Neuronal stem cell (in vitro differentiated cells): ENCODE measurements at regions not wholly inside any gene's neighbourhood (a gene's known extent, or its start where the extent isn't known, plus 50 kb on each side); places are given as distances from the start of the nearest gene placed in this dataset.
A peak's percentile ranks its signal among the peaks of the same experiment; 100 is the strongest.

Source experiments
- DNase-seq: peaks from one replicate; pipeline ENCODE4 v3.0.0-alpha.2; 2013; ENCODE audit warnings: low spot score
- H2AFZ ChIP-seq: one replicate; pipeline ENCODE4 v1.6.1; 2013; ENCODE audit warnings: mild to moderate bottlenecking, low read length, inconsistent platforms
- H2AK5ac ChIP-seq: 2 replicates; pipeline ENCODE4 v1.6.1; 2013; ENCODE audit warnings: low read depth, mild to moderate bottlenecking, inconsistent platforms, low read length, moderate library complexity, mixed read lengths
- H2BK120ac ChIP-seq: 2 replicates; pipeline ENCODE4 v1.6.1; 2013; ENCODE audit warnings: low read depth, mild to moderate bottlenecking, inconsistent platforms, low read length, moderate library complexity, mixed read lengths
- H2BK12ac ChIP-seq: one replicate; pipeline ENCODE4 v1.6.1; 2013; ENCODE audit warnings: low read length, inconsistent platforms
- H2BK15ac ChIP-seq: 2 replicates; pipeline ENCODE4 v1.6.1; 2013; ENCODE audit warnings: mild to moderate bottlenecking, low read length, inconsistent platforms, mixed read lengths
- H2BK5ac ChIP-seq: one replicate; pipeline ENCODE4 v1.6.1; 2013; ENCODE audit warnings: inconsistent platforms, mild to moderate bottlenecking, low read length, moderate library complexity
- H3K14ac ChIP-seq: one replicate; pipeline ENCODE4 v1.6.1; 2013; ENCODE audit warnings: low read length, inconsistent platforms
- H3K18ac ChIP-seq: 2 replicates; pipeline ENCODE4 v1.6.1; 2013; ENCODE audit warnings: low read length, inconsistent platforms
- H3K23ac ChIP-seq: 2 replicates; pipeline ENCODE4 v1.6.1; 2013; ENCODE audit warnings: low read depth, mild to moderate bottlenecking, mixed read lengths, low read length, inconsistent platforms; ENCODE audit not compliant: poor library complexity
- H3K27ac ChIP-seq: replicated peaks from 3 replicates; pipeline ENCODE4 v1.5.1; 2013; ENCODE audit warnings: low read length, inconsistent platforms
- H3K27me3 ChIP-seq, 3 experiments: 2 replicates each; pipeline ENCODE4 v1.6.1; 2013; ENCODE audit warnings: low read length in 3 of 3, mild to moderate bottlenecking in 2 of 3, inconsistent platforms in 1 of 3, low read depth in 1 of 3, mixed read lengths in 1 of 3, moderate library complexity in 1 of 3; ENCODE audit not compliant: control insufficient read depth in 3 of 3, insufficient read depth in 3 of 3
- H3K36me3 ChIP-seq, 2 donors: replicated peaks in 1 of 2; 2 replicates each; pipeline ENCODE4 v1.6.1; 2013; ENCODE audit warnings: low read length in 2 of 2; ENCODE audit not compliant: control insufficient read depth in 2 of 2, insufficient read depth in 2 of 2
- H3K4ac ChIP-seq: 2 replicates; pipeline ENCODE4 v1.6.1; 2013; ENCODE audit warnings: inconsistent platforms, mild to moderate bottlenecking, low read length, moderate library complexity
- H3K4me1 ChIP-seq, 2 donors: 1 replicate in 1 of 2; 2 replicates in 1 of 2; pipeline ENCODE4 v1.6.1; 2013; ENCODE audit warnings: low read length in 2 of 2, low read depth in 1 of 2; ENCODE audit not compliant: control insufficient read depth in 2 of 2, insufficient read depth in 1 of 2
- H3K4me2 ChIP-seq: one replicate; pipeline ENCODE4 v1.6.1; 2013; ENCODE audit warnings: mild to moderate bottlenecking, low read length, inconsistent platforms; ENCODE audit not compliant: insufficient read depth, poor library complexity, severe bottlenecking
- H3K4me3 ChIP-seq, 2 donors: 2 replicates each; pipeline ENCODE4 v1.5.1; 2013; ENCODE audit warnings: low read length in 2 of 2, mild to moderate bottlenecking in 2 of 2, inconsistent platforms in 1 of 2, moderate library complexity in 1 of 2
- H3K79me1 ChIP-seq: one replicate; pipeline ENCODE4 v1.6.1; 2013; ENCODE audit warnings: low read depth, mild to moderate bottlenecking, inconsistent platforms, low read length, moderate library complexity
- H3K9ac ChIP-seq: one replicate; pipeline ENCODE4 v1.6.1; 2013; ENCODE audit warnings: mild to moderate bottlenecking, low read depth, low read length, inconsistent platforms; ENCODE audit not compliant: poor library complexity
- H3K9me3 ChIP-seq, 2 donors: replicated peaks in 1 of 2; 2 replicates each; pipeline versions ENCODE3 to v1.6.1; 2013; ENCODE audit warnings: low read length in 2 of 2, mild to moderate bottlenecking in 2 of 2, inconsistent platforms in 1 of 2, low read depth in 1 of 2, mixed read lengths in 1 of 2, moderate library complexity in 1 of 2; ENCODE audit not compliant: control insufficient read depth in 2 of 2, insufficient read depth in 1 of 2
- H4K8ac ChIP-seq: one replicate; pipeline ENCODE4 v1.6.1; 2013; ENCODE audit warnings: low read depth, mild to moderate bottlenecking, inconsistent platforms, low read length, moderate library complexity
- H4K91ac ChIP-seq: one replicate; pipeline ENCODE4 v1.6.1; 2013; ENCODE audit warnings: low read length, low read depth, mild to moderate bottlenecking, inconsistent platforms; ENCODE audit not compliant: poor library complexity
- WGBS, 2 donors: extraction: QIAGEN DNeasy Blood & Tissue Kit; methylation state at CpG; one replicate each; pipeline ENCODE4 v1.1.7; 2013; ENCODE audit warnings: missing lambda C conversion rate in 2 of 2, mixed read lengths in 1 of 2; ENCODE audit not compliant: insufficient read length in 2 of 2, insufficient replicate concordance in 1 of 2; ENCODE audit errors: extremely low coverage in 2 of 2; 5-methylcytosine and 5-hydroxymethylcytosine counted together

- Histone ChIP-seq H3K18ac (no peak overlapping the region), H3K79me1 (no peaks in the 10 kb centered on the region), H3K9ac (no peak overlapping the region), H2AFZ (no peak overlapping the region), H2BK15ac (no peak overlapping the region), H3K4ac (no peak overlapping the region), H3K36me3 (no peaks in the 10 kb centered on the region), H3K27ac (no peak overlapping the region), H4K91ac (no peak overlapping the region), H3K27me3 (no peaks in the 10 kb centered on the region), H2BK5ac (no peak overlapping the region), H3K4me2 (no peak overlapping the region), H3K4me1 (no peaks in the 10 kb centered on the region), H3K4me3 (no peak overlapping the region), H2AK5ac (no peak overlapping the region), H3K14ac (no peak overlapping the region), H3K9me3 (no peaks in the 10 kb centered on the region), H4K8ac (no peak overlapping the region), H3K23ac (no peak overlapping the region), H2BK12ac (no peak overlapping the region), H2BK120ac (no peak overlapping the region)
- no CpG with 5 or more reads among the region's 1 CpG for WGBS, 2 donors
- DNase-seq = no peak
Measured at GRCh38 chr12:25752710-25753309, 199.7 kb upstream of the LMNTD1 start.

GRCh38 chr12:25755136-25755970, 202.3 kb upstream of the LMNTD1 start:
- no peak overlapping the region for H2BK15ac ChIP-seq
- H2BK120ac ChIP-seq = no peak overlapping the region
- no peak overlapping the region for H3K18ac ChIP-seq
- no peak overlapping the region for H2AFZ ChIP-seq
- no peak overlapping the region for H3K23ac ChIP-seq
- no peak overlapping the region for H3K27ac ChIP-seq
- H3K4me1 ChIP-seq = no peaks in the 10 kb centered on the region
- H2BK5ac ChIP-seq = no peak overlapping the region
- no peak for DNase-seq
- no peak overlapping the region for H3K9ac ChIP-seq
- no peak overlapping the region for H2AK5ac ChIP-seq
- H3K27me3 ChIP-seq = no peaks in the 10 kb centered on the region
- no CpG with 5 or more reads among the region's 4 CpGs for WGBS, 2 donors
- H3K36me3 ChIP-seq = no peaks in the 10 kb centered on the region
- no peak overlapping the region for H3K4ac ChIP-seq
- no peak overlapping the region for H3K4me3 ChIP-seq
- no peak overlapping the region for H3K4me2 ChIP-seq
- H2BK12ac ChIP-seq = no peak overlapping the region
- no peaks in the 10 kb centered on the region for H3K79me1 ChIP-seq
- no peak overlapping the region for H4K8ac ChIP-seq
- H3K9me3 ChIP-seq = no peaks in the 10 kb centered on the region
- no peak overlapping the region for H3K14ac ChIP-seq
- H4K91ac ChIP-seq = no peak overlapping the region

- no peaks in the 10 kb centered on the region for H3K36me3 ChIP-seq
- no peak overlapping the region for H2BK12ac ChIP-seq
- H2BK15ac ChIP-seq = no peak overlapping the region
- H3K23ac ChIP-seq = no peak overlapping the region
- H4K91ac ChIP-seq = no peak overlapping the region
- H2BK120ac ChIP-seq = no peak overlapping the region
- no peak overlapping the region for H3K18ac ChIP-seq
- no peak overlapping the region for H3K4me3 ChIP-seq
- H2AK5ac ChIP-seq = no peak overlapping the region
- DNase-seq = no peak
- H2AFZ ChIP-seq = no peak overlapping the region
- H3K79me1 ChIP-seq = no peaks in the 10 kb centered on the region
- H3K27me3 ChIP-seq = no peaks in the 10 kb centered on the region
- H3K27ac ChIP-seq = no peak overlapping the region
- H3K9me3 ChIP-seq = no peaks in the 10 kb centered on the region
- H3K9ac ChIP-seq = no peak overlapping the region
- no peak overlapping the region for H4K8ac ChIP-seq
- H3K4me2 ChIP-seq = no peak overlapping the region
- H3K4me1 ChIP-seq = no peaks in the 10 kb centered on the region
- no CpG with 5 or more reads among the region's 2 CpGs for WGBS, 2 donors
- no peak overlapping the region for H3K4ac ChIP-seq
- H2BK5ac ChIP-seq = no peak overlapping the region
- no peak overlapping the region for H3K14ac ChIP-seq
Measured at GRCh38 chr12:25755971-25756260, 202.6 kb upstream of the RASSF8 start.

GRCh38 chr12:25757037-25757665, 201.3 kb upstream of the RASSF8 start:
- Histone ChIP-seq H2BK12ac (no peak overlapping the region), H3K14ac (no peak overlapping the region), H2BK120ac (no peak overlapping the region), H3K23ac (no peak overlapping the region), H2BK15ac (no peak overlapping the region), H3K27me3 (no peaks in the 10 kb centered on the region), H3K4me1 (no peaks in the 10 kb centered on the region), H3K9me3 (no peaks in the 10 kb centered on the region), H3K18ac (peak overlapping the region; percentile 20), H4K91ac (no peak overlapping the region), H2BK5ac (no peak overlapping the region), H2AK5ac (no peak overlapping the region), H3K36me3 (no peaks in the 10 kb centered on the region), H3K27ac (no peak overlapping the region), H3K4ac (no peak overlapping the region), H3K4me2 (no peak overlapping the region), H2AFZ (no peak overlapping the region), H3K9ac (no peak overlapping the region), H3K79me1 (no peaks in the 10 kb centered on the region), H4K8ac (no peak overlapping the region), H3K4me3 (no peak overlapping the region)
- DNase-seq = no peak
- no CpG with 5 or more reads among the region's 1 CpG for WGBS, 2 donors
